ENCODE measurements at regions not wholly inside any gene's neighbourhood (a gene's known extent, or its start where the extent isn't known, plus 50 kb on each side); places are given as distances from the start of the nearest gene placed in this dataset.

DNA sequence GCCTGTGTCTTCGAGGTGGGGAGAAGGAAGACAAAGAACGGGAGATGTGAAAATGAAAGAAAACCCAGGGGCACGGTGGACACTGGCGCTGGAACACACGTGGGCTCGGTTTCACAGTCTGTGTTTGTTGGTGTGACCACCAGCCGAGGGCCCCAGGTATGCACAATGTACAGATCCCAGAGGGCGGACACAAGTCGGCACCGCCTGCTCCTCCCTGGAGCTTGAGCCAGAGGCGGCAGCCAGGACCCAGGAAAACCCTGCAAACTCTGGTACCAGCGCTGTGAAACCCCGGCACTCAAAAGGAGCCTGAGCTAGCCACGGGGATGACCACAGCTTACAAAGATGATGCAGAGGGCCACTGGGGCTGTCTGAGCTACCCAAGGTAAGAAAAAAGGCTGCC lies 105.0 kb downstream of the SHANK2 start:
- no peak for DNase-seq (ENCODE audit: low read depth in 2 of 2)
- H3K4me3 ChIP-seq (replicated peaks in 1 of 2; ENCODE audit: low read depth in 2 of 2, low read length in 2 of 2): no peak overlapping the region
- TF ChIP-seq, protein P1, sequence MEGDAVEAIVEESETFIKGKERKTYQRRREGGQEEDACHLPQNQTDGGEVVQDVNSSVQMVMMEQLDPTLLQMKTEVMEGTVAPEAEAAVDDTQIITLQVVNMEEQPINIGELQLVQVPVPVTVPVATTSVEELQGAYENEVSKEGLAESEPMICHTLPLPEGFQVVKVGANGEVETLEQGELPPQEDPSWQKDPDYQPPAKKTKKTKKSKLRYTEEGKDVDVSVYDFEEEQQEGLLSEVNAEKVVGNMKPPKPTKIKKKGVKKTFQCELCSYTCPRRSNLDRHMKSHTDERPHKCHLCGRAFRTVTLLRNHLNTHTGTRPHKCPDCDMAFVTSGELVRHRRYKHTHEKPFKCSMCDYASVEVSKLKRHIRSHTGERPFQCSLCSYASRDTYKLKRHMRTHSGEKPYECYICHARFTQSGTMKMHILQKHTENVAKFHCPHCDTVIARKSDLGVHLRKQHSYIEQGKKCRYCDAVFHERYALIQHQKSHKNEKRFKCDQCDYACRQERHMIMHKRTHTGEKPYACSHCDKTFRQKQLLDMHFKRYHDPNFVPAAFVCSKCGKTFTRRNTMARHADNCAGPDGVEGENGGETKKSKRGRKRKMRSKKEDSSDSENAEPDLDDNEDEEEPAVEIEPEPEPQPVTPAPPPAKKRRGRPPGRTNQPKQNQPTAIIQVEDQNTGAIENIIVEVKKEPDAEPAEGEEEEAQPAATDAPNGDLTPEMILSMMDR (IDR thresholded peaks at IDR 0.05; ENCODE audit: low read depth, low read length): no peak

DNA sequence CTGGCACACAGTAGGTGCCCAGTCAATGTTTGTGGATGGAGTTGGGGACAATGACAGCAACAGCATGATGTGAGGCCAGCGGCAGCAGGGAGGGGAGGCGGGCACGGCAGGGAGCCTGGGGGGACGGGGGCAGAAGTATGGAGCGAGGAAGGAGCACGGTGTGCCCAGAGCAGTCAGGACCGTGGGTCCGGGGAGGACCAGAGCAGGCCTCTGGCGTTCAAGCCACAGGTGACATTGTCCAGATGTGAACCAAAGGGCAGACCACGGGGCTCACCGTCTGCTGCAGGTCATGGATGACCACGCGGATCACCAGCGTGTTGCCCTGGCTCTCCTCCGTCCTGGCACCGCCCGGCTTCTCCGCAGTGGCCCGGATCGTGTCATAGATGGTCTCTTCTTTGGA lies 105.5 kb downstream of the SHANK2 start:
- no peak for DNase-seq (ENCODE audit: low read depth in 2 of 2)
- TF ChIP-seq, protein P1 (IDR thresholded peaks at IDR 0.05; ENCODE audit: low read depth, low read length): no peak
- no peak overlapping the region for H3K4me3 ChIP-seq (replicated peaks in 1 of 2; ENCODE audit: low read depth in 2 of 2, low read length in 2 of 2)

DNA sequence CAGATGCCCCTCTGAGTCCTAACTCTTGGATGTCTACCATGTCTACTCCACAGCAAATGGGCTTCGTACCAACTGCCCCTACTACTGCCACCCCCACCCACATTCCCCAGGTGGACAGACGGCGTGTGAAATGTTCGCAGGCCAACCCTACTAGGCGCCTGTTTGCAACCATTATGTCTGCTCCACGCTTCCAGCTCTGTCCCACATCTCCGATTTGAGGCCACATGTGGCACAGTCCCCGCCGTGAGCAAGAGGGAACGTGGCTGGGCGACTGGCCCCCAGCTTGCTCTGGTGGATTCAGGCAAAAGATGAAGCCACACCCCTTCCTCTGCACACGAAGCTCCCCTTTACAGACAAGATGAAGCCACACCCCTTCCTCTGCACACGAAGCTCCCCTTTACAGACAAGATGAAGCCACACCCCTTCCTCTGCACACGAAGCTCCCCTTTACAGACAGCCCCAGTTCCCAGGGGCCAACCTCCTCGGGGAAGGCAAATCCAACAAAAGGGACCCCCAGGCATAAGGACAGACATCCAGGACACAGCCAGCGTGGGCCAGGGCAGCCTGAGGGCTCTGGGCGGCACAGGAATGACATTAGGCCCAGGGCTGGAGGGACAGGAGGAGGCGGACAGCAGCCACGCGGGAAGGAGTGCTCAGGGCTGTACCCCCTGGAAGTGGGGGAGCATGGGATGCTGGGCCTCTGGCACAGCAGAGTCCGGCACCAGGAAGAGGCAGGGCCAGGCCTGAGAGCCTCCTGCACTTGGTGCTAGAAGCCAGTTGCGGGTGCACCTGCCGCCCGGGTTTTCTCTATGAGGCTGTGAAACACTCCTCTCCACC lies 106.2 kb downstream of the SHANK2 start:
- no peak for DNase-seq (ENCODE audit: low read depth in 2 of 2)
- TF ChIP-seq, protein P1 (IDR thresholded peaks at IDR 0.05; ENCODE audit: low read depth, low read length): no peak
- no peak overlapping the region for H3K4me3 ChIP-seq (replicated peaks in 1 of 2; ENCODE audit: low read depth in 2 of 2, low read length in 2 of 2)

DNA sequence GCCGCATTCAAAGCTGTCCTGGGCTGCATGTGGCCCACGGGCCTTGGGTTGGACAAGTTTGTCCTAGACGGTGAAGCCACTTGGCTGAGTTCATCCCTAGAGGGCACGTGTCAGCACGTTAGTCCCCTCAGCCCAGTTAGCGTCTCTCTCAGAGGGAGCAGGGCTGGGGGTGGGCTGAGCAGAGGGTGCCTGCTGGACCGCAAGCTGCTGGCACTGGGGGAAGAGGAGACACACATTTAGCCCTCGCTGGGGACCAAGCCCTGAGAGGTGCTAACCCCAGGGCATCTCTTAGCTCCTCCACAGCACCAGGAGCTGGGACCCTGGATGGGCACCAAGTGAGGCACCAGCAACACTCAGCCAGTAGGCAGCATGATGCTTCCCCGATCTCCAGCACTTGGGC lies 107.0 kb downstream of the SHANK2 start:
- no peak overlapping the region for H3K4me3 ChIP-seq (replicated peaks in 1 of 2; ENCODE audit: low read depth in 2 of 2, low read length in 2 of 2)
- TF ChIP-seq, protein P1 (IDR thresholded peaks at IDR 0.05; ENCODE audit: low read depth, low read length): no peak
- no peak for DNase-seq (ENCODE audit: low read depth in 2 of 2)

DNA sequence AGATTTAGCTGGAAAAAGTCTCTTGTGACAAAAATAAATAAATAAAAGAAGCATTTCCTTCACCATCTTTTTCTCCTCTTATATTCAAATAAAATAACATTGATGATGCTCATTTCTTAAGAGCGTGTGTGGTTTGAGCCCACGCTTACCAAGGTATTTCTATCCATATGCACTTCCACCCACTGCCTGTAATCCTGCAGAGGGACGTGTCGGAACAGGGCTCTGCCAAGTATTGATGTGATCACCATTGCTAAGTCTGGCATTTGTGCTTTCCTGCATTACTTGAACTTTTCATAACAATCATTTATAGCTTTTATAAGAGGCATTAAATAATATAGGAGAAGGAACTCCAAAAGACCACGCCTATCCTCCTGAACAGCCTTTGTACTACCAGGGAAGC lies 107.6 kb downstream of the SHANK2 start:
- DNase-seq (ENCODE audit: low read depth in 2 of 2): no peak

DNA sequence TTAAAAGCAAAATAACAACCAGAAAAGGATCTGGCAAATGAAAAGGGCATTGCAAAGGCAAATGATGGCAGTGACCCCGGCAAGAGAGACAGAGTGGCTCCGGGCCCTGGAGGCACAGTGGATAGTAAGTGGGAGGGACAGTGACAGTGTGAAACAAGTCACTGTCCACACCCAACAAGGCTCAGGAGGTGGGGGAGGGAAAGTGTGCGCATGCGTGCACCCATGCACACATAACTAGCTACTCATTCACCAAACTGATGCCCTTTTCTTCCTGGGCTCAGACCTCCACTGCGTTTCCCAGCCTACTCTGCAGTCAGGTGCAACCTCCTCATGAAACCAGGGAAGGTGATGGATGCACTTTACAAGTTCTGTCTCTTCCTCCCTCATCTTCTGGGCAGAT lies 108.4 kb downstream of the SHANK2 start:
- DNase-seq (ENCODE audit: low read depth in 2 of 2): no peak
- TF ChIP-seq, protein P1 (IDR thresholded peaks at IDR 0.05; ENCODE audit: low read depth, low read length): no peak
- no peak overlapping the region for H3K4me3 ChIP-seq (replicated peaks in 1 of 2; ENCODE audit: low read depth in 2 of 2, low read length in 2 of 2)

More for the DNA sequence above, 107.6 kb downstream of the SHANK2 start:
- TF ChIP-seq, protein P1 (IDR thresholded peaks at IDR 0.05; ENCODE audit: low read depth, low read length): no peak
- no peak overlapping the region for H3K4me3 ChIP-seq (replicated peaks in 1 of 2; ENCODE audit: low read depth in 2 of 2, low read length in 2 of 2)
